Hematopoietic multipotent progenitor cell treated with erythropoietin and hydrocortisone succinate and interleukin-3 and kit ligand, for 4 days (in vitro differentiated cells): ENCODE measurements at regions not wholly inside any gene's neighbourhood (a gene's known extent, or its start where the extent isn't known, plus 50 kb on each side); places are given as distances from the start of the nearest gene placed in this dataset.

ENCODE experiments used
- DNase-seq: peaks from one replicate; pipeline ENCODE4 v3.0.0-alpha.2; 2015

GRCh38 chr5:44652674-44653073 lies 156.1 kb upstream of the MRPS30 start:
- no peak for DNase-seq

GRCh38 chr5:44646016-44646415 lies 162.7 kb upstream of the MRPS30 start:
- DNase-seq = no peak

GRCh38 chr5:44645502-44645901 lies 163.2 kb upstream of the MRPS30 start:
- DNase-seq = no peak

GRCh38 chr5:44644628-44645027 lies 164.1 kb upstream of the MRPS30 start:
- DNase-seq = no peak

- no peak for DNase-seq
Observed at GRCh38 chr5:44641820-44642219, 166.9 kb upstream of the MRPS30 start.

- no peak for DNase-seq
Observed at GRCh38 chr5:44640945-44641456, 167.7 kb upstream of the MRPS30 start.

- DNase-seq = no peak
Observed at GRCh38 chr5:44637916-44638869, 170.6 kb upstream of the MRPS30 start.

GRCh38 chr5:44632344-44632743 lies 176.4 kb upstream of the MRPS30 start:
- no peak for DNase-seq

- no peak for DNase-seq
Observed at GRCh38 chr5:44626846-44627245, 181.9 kb upstream of the MRPS30 start.

- no peak for DNase-seq
Observed at GRCh38 chr5:44622331-44622730, 186.4 kb upstream of the MRPS30 start.

GRCh38 chr5:44619875-44620610 lies 188.7 kb upstream of the MRPS30 start:
- no peak for DNase-seq

GRCh38 chr5:44614845-44615244 lies 193.9 kb upstream of the MRPS30 start:
- no peak for DNase-seq

- DNase-seq = no peak
Observed at GRCh38 chr5:44613936-44614335, 194.8 kb upstream of the MRPS30 start.

- DNase-seq = no peak
Observed at GRCh38 chr5:44605926-44606325, 202.8 kb upstream of the MRPS30 start.

GRCh38 chr5:44603496-44604272 lies 205.1 kb upstream of the MRPS30 start:
- DNase-seq = peak; percentile 1

GRCh38 chr5:44574678-44575077 lies 185.5 kb upstream of the FGF10 start:
- no peak for DNase-seq

- no peak for DNase-seq
Observed at GRCh38 chr5:44568519-44568918, 179.3 kb upstream of the FGF10 start.

- no peak for DNase-seq
Observed at GRCh38 chr5:44565902-44566301, 176.7 kb upstream of the FGF10 start.

- no peak for DNase-seq
Observed at GRCh38 chr5:44565360-44565759, 176.1 kb upstream of the FGF10 start.

GRCh38 chr5:44546286-44546685 lies 157.1 kb upstream of the FGF10 start:
- DNase-seq = no peak

- DNase-seq = no peak
Observed at GRCh38 chr5:44543511-44543910, 154.3 kb upstream of the FGF10 start.

- DNase-seq = no peak
Observed at GRCh38 chr5:44542470-44542869, 153.2 kb upstream of the FGF10 start.

- no peak for DNase-seq
Observed at GRCh38 chr5:44539602-44539919, 150.3 kb upstream of the FGF10 start.
